PFSK-1 (cell line): ENCODE measurements at regions not wholly inside any gene's neighbourhood (a gene's known extent, or its start where the extent isn't known, plus 50 kb on each side); places are given as distances from the start of the nearest gene placed in this dataset.

ENCODE experiments used
- FOXP2 ChIP-seq: optimal IDR thresholded peaks from 2 replicates; pipeline ENCODE3; 2011; ENCODE audit warnings: borderline replicate concordance, control low read depth, inconsistent platforms; ENCODE audit not compliant: insufficient read depth; ENCODE audit errors: extremely low read length, extremely low read depth
- POLR2AphosphoS5 ChIP-seq: IDR thresholded peaks from 2 replicates; pipeline ENCODE4 v1.6.1; 2012; ENCODE audit warnings: low read depth, mild to moderate bottlenecking, control low read depth, low read length, moderate library complexity
- SIN3A ChIP-seq: IDR thresholded peaks from 2 replicates; pipeline ENCODE4 v1.6.1; 2012; ENCODE audit warnings: mild to moderate bottlenecking, low read length, moderate library complexity, borderline replicate concordance; ENCODE audit not compliant: insufficient read depth
- TAF1 ChIP-seq: IDR thresholded peaks from 2 replicates; pipeline ENCODE4 v1.6.1; 2012; ENCODE audit warnings: low read length, control low read depth, borderline replicate concordance; ENCODE audit not compliant: insufficient read depth
- TF ChIP-seq, protein P1 (sequence below), 2 experiments: IDR thresholded peaks; 2 replicates each; pipeline versions ENCODE4 v1.6.1 to v1.8.0; 2011 to 2012; ENCODE audit warnings: low read depth in 2 of 2, low read length in 2 of 2, control low read depth in 1 of 2, inconsistent platforms in 1 of 2, mild to moderate bottlenecking in 1 of 2, moderate library complexity in 1 of 2; ENCODE audit not compliant: insufficient read depth in 1 of 2

DNA sequence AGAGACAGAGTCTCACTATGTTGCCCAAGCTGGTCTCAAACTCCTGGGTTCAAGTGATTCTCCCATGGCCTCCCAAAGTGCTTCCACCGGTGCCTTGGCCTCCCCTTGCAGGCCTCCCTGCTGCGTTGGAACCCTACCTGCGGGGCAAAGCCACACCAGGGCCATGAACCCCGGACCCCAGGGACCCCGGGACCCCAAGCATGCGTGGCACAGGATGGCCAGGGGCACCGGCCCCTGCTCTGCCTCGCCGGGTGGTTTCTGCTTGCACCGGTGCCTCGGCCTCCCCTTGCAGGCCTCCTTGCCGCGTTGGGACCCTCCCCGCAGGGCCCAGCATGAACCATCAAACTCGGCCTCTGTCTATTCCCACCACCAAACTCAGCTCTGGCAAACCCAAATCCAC is 301.0 kb upstream of the NPVF start:
- TF ChIP-seq SIN3A: no peak
- TF ChIP-seq, protein P1, sequence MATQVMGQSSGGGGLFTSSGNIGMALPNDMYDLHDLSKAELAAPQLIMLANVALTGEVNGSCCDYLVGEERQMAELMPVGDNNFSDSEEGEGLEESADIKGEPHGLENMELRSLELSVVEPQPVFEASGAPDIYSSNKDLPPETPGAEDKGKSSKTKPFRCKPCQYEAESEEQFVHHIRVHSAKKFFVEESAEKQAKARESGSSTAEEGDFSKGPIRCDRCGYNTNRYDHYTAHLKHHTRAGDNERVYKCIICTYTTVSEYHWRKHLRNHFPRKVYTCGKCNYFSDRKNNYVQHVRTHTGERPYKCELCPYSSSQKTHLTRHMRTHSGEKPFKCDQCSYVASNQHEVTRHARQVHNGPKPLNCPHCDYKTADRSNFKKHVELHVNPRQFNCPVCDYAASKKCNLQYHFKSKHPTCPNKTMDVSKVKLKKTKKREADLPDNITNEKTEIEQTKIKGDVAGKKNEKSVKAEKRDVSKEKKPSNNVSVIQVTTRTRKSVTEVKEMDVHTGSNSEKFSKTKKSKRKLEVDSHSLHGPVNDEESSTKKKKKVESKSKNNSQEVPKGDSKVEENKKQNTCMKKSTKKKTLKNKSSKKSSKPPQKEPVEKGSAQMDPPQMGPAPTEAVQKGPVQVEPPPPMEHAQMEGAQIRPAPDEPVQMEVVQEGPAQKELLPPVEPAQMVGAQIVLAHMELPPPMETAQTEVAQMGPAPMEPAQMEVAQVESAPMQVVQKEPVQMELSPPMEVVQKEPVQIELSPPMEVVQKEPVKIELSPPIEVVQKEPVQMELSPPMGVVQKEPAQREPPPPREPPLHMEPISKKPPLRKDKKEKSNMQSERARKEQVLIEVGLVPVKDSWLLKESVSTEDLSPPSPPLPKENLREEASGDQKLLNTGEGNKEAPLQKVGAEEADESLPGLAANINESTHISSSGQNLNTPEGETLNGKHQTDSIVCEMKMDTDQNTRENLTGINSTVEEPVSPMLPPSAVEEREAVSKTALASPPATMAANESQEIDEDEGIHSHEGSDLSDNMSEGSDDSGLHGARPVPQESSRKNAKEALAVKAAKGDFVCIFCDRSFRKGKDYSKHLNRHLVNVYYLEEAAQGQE (IDR thresholded peaks at IDR 0.05; ENCODE audit: insufficient read depth in 1 of 2, low read depth in 2 of 2, low read length in 2 of 2): no peak
- TF ChIP-seq TAF1: no peak
- TF ChIP-seq POLR2AphosphoS5: no peak
- TF ChIP-seq FOXP2: no peak

DNA sequence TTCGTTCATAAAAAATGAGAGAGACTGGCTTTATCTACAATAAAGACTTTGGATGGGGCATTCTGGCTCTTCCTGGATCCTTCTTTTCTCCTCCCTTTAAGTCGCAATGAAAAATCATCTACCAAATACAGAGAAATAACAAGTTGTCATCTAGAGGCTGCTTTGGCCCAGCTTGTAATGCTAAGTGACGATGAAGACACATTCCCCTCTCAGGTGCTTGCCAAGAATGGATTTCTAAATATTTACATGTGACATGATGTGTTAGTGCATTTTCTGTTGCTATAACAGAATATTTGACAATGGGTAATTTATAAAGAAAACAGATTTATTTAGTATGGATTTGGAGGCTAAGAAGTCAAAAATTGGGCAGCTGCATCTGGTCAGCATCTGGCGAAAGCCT is 308.6 kb upstream of the NPVF start:
- TF ChIP-seq FOXP2 (no peak), POLR2AphosphoS5 (no peak), SIN3A (no peak), TAF1 (no peak)
- TF ChIP-seq, protein P1 (IDR thresholded peaks at IDR 0.05; ENCODE audit: insufficient read depth in 1 of 2, low read depth in 2 of 2, low read length in 2 of 2): no peak

DNA sequence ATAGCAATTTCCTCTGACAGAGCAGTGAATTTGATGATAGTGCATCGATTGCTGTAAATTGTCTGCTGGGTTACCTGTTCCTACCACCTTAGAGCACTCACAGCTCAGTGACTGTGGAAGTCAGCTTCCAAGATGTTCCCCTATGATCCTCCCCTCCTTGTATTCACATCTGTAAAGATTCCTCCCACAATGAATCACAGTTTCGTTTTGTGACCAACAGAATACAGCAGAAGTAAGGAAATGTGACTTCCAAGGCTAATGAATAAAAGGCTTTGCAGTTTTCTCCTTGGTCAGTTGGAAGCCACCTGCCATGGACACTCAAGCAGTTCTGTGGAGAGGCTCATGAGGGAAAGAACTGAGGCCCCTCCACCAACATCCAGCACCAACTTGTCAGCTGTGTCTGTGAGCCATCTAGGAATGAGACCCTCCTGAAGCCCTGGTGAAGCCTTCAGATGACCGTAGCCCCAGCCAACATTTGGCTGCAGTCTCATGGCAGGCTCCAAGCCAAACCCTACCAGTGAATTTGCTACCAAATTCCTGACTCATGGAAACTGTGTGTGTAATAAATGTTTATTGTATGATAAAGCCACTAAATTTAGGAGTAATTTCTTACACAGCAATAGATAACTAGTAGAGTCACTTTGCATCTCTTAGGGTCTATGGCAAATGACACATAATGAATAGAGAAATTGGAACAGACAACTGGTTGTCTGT is 309.5 kb upstream of the NPVF start:
- TF ChIP-seq TAF1 (no peak), FOXP2 (no peak), POLR2AphosphoS5 (no peak), SIN3A (no peak)
- TF ChIP-seq, protein P1 (IDR thresholded peaks at IDR 0.05; ENCODE audit: insufficient read depth in 1 of 2, low read depth in 2 of 2, low read length in 2 of 2): no peak

DNA sequence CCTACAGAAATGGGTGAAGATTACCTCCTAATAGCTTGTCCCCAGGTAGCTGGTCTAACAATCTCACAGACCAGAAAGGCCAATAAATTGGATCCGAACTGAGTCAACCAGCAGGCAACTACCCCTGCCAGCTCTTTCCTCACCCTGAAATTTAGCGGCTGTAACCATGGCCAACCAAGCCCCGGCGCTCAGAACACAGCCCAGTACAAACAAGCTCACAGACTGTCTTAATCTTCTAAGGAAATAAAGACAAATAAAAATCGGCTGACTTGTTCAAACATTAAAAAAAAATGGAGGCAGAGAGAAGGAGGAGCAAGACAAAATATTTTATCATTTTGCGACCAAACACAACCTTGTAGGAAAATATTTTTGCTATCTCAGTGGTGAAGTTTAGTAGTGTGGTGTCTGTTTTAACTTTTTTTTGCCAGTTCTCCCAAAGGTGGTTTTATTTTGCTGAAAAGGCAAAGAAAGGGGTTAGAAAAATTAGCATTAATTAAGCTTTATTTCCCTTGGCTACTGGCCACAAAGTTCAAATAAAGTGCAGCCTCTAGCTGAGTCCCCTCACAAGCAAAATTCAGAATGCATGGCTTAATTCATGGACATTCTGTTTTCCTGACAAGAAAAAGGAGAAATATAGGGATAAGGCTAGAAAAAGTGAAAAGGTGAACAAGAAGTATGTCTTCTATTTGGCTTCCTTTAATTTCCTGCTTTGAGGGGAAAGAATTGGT is 313.0 kb upstream of the NPVF start:
- TF ChIP-seq POLR2AphosphoS5: no peak

DNA sequence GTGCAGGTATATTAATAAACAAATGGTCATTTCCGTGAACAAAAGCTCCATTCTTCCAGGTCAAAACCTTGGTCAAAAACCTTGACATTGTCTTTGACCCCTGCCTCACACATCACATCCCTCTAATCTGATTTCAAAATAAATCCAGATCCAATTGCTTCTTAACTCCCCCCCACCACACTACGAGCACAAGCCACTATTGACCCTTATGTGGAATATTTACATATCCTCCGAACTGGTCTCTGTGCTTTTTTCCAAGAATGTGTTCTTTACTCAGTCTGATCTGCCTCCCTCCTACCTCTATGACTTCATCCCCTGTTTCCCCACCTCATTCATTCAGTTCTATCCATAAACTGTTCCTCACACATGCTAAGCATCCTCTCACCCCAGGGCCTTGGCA is 313.6 kb upstream of the NPVF start:
- TF ChIP-seq FOXP2: no peak

DNA sequence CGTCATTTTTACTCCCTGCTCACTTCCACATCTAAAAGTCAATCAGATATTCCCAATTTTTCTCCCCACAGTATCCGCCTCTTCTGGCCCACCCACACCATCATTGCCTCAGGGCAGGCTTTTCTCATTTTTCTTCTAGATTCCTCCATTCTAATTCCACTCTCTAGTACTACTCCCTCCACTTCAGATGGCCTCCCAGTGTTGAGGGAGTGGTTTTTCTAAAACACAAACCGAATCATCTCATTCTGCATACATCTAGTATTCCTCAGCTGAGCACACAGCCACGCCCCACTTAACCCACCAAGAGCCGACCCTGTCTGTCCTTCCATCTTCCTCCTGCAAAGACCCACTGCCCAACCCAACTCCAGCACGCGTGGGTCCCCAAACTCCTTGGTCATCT is 314.9 kb upstream of the NPVF start:
- no peak for TF ChIP-seq TAF1
- no peak for TF ChIP-seq FOXP2
- TF ChIP-seq POLR2AphosphoS5: no peak
- no peak for TF ChIP-seq SIN3A
- TF ChIP-seq, protein P1 (IDR thresholded peaks at IDR 0.05; ENCODE audit: insufficient read depth in 1 of 2, low read depth in 2 of 2, low read length in 2 of 2): no peak
